ENCODE measurements at regions not wholly inside any gene's neighbourhood (a gene's known extent, or its start where the extent isn't known, plus 50 kb on each side); places are given as distances from the start of the nearest gene placed in this dataset.

DNA sequence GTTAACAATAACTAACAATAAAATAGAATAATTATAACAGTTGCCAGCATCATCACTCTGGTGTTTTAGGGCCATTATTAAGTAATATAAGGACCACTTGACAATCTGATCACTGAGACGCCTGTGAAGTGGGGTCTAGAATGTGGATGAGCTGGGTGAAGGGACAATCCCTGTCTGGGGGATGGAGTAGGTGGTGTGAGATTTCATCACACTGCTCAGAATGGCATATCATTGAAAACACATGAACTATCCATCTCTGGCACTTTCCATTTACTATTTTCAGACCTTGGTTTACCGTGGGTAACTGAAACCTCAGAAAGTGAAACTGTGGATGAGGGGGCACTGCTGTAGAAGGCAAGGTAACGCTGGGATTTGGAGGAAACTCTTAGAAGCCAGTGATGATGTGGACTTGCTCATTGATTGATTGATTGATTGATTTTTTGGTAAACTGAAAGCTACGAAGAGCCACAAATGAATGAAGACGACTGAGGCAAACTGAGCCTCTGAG is 204.4 kb upstream of the TWIST2 start:
- TF ChIP-seq SUZ12 (IDR thresholded peaks at IDR 0.05; ENCODE audit: extremely low read depth, insufficient read depth, insufficient read length) (no peak), ZNF274 (IDR thresholded peaks at IDR 0.05; ENCODE audit: low read depth, low read length) (no peak), YY1 (IDR thresholded peaks at IDR 0.05; ENCODE audit: insufficient read depth, insufficient read length) (no peak)
- Histone ChIP-seq H3K9me3 (ENCODE audit: insufficient read depth, low read length) (no peaks in the 10 kb centered on the region), H3K9ac (ENCODE audit: insufficient read length, low read depth) (no peak overlapping the region), H3K27me3 (ENCODE audit: insufficient read depth, insufficient read length) (peaks cover 3% of the 10 kb centered on the region), H3K4me1 (ENCODE audit: insufficient read depth, insufficient read length) (no peaks in the 10 kb centered on the region), H3K36me3 (ENCODE audit: insufficient read depth, insufficient read length, low read length) (no peaks in the 10 kb centered on the region), H3K4me3 (ENCODE audit: insufficient read length, low read depth) (no peak overlapping the region)
- no peak for DNase-seq (ENCODE audit: low read depth, low spot score)

DNA sequence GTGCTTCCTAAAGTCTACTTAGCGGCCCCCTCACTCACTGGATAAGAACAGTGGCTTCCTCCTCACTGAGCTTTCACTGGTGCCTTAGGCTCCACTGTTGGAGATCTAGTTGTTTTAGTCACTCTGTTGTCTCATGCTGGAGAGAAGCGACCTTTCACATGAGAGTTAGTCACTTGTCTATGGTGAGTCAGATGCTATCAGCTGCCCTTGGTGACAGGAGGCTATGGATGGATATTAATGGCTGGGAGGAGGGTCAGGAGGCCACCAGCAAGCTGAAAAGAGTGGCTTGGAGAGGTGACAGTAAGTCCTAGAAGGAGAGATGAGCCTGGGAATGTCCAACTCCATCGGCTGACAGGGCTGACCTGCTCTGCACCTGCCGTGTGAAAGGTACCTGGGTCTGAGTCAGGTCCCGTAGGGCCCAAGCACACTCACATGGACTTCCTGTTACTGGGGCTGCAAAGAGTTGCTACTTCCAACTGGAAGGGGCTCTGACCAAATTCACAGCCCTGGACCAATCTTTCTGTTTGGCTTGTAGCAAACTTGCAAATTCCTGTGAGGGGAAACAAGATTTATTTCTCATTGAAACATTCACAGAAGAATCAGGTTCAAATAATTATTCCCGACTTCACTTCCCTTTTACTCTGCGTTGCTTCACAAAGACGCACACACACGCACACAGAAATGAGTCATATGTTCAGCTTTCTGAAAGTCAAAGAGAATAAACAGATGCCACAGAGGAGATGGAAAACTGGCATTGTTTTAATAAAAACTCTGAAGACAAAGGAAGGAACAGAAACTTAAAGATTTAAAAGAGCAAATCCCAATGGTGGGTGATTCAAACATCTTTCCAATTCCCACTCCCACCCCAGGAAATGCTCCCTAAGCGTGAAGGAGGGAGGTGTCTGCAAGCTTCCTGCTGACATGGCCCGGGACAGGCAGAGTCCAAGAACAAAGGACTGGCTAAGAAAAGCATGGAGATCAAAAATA is 203.5 kb upstream of the TWIST2 start:
- Histone ChIP-seq H3K9ac (ENCODE audit: insufficient read length, low read depth) (no peak overlapping the region), H3K4me1 (ENCODE audit: insufficient read depth, insufficient read length) (no peaks in the 10 kb centered on the region), H3K4me3 (ENCODE audit: insufficient read length, low read depth) (no peak overlapping the region), H3K9me3 (ENCODE audit: insufficient read depth, low read length) (no peaks in the 10 kb centered on the region), H3K36me3 (ENCODE audit: insufficient read depth, insufficient read length, low read length) (no peaks in the 10 kb centered on the region), H3K27me3 (ENCODE audit: insufficient read depth, insufficient read length) (peaks cover 3% of the 10 kb centered on the region)
- TF ChIP-seq ZNF274 (IDR thresholded peaks at IDR 0.05; ENCODE audit: low read depth, low read length) (no peak), YY1 (IDR thresholded peaks at IDR 0.05; ENCODE audit: insufficient read depth, insufficient read length) (no peak), SUZ12 (IDR thresholded peaks at IDR 0.05; ENCODE audit: extremely low read depth, insufficient read depth, insufficient read length) (no peak)
- no peak for DNase-seq (ENCODE audit: low read depth, low spot score)

GRCh38 chr2:238645095-238645494 is 202.8 kb upstream of the TWIST2 start:
- H3K4me3 ChIP-seq (ENCODE audit: insufficient read length, low read depth): no peak overlapping the region
- H3K4me1 ChIP-seq (ENCODE audit: insufficient read depth, insufficient read length): no peaks in the 10 kb centered on the region
- H3K9ac ChIP-seq (ENCODE audit: insufficient read length, low read depth): no peak overlapping the region
- H3K9me3 ChIP-seq (ENCODE audit: insufficient read depth, low read length): no peaks in the 10 kb centered on the region
- peaks cover 3% of the 10 kb centered on the region for H3K27me3 ChIP-seq (ENCODE audit: insufficient read depth, insufficient read length)
- no peak for TF ChIP-seq SUZ12 (IDR thresholded peaks at IDR 0.05; ENCODE audit: extremely low read depth, insufficient read depth, insufficient read length)
- TF ChIP-seq ZNF274 (IDR thresholded peaks at IDR 0.05; ENCODE audit: low read depth, low read length): no peak
- no peak for TF ChIP-seq YY1 (IDR thresholded peaks at IDR 0.05; ENCODE audit: insufficient read depth, insufficient read length)
- no peak for DNase-seq (ENCODE audit: low read depth, low spot score)
- H3K36me3 ChIP-seq (ENCODE audit: insufficient read depth, insufficient read length, low read length): no peaks in the 10 kb centered on the region

DNA sequence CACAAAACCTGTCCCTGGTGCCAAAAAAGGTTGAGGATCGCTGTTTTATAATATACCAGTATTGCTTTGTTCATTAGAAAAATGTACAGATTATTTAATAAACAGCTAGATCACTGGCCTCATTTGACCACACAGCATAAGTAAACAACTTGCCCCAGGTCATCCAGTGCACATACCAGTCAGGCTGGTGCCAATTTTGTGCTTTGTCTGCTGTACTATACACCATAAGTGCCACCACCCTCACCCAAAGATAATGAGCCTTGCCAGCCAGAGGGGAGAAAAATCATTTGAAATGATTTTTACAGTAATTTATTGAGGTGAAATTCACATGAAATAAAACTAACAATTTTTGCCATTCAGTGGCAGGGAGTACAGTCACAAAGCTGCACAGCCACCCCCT is 202.2 kb upstream of the TWIST2 start:
- no peaks in the 10 kb centered on the region for H3K9me3 ChIP-seq (ENCODE audit: insufficient read depth, low read length)
- H3K4me1 ChIP-seq (ENCODE audit: insufficient read depth, insufficient read length): no peaks in the 10 kb centered on the region
- peaks cover 3% of the 10 kb centered on the region for H3K27me3 ChIP-seq (ENCODE audit: insufficient read depth, insufficient read length)
- H3K4me3 ChIP-seq (ENCODE audit: insufficient read length, low read depth): no peak overlapping the region
- TF ChIP-seq SUZ12 (IDR thresholded peaks at IDR 0.05; ENCODE audit: extremely low read depth, insufficient read depth, insufficient read length): no peak
- TF ChIP-seq ZNF274 (IDR thresholded peaks at IDR 0.05; ENCODE audit: low read depth, low read length): no peak
- TF ChIP-seq YY1 (IDR thresholded peaks at IDR 0.05; ENCODE audit: insufficient read depth, insufficient read length): no peak
- DNase-seq (ENCODE audit: low read depth, low spot score): no peak
- no peak overlapping the region for H3K9ac ChIP-seq (ENCODE audit: insufficient read length, low read depth)
- H3K36me3 ChIP-seq (ENCODE audit: insufficient read depth, insufficient read length, low read length): no peaks in the 10 kb centered on the region

DNA sequence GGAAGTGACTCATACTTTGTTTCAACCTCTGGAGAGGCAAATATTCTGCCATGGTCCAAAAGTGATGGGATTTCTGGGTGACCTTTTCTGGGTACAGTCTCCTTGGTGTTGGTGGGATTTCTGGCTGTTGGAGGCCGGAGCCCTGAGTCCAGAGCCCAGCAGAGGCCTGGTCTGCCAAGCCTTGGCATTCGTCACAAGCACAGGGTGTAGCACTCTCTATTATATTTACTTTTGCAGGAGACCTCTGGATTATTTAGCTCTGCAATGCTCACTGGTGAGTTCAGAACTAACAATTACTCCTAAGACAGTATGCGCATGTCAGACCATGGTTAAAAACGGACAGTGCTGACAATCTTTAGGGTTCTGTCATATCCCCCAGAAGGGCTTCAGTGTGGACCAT is 201.6 kb upstream of the TWIST2 start:
- no peak for DNase-seq (ENCODE audit: low read depth, low spot score)
- peaks cover 3% of the 10 kb centered on the region for H3K27me3 ChIP-seq (ENCODE audit: insufficient read depth, insufficient read length)
- TF ChIP-seq ZNF274 (IDR thresholded peaks at IDR 0.05; ENCODE audit: low read depth, low read length): no peak
- H3K9me3 ChIP-seq (ENCODE audit: insufficient read depth, low read length): no peaks in the 10 kb centered on the region
- no peaks in the 10 kb centered on the region for H3K36me3 ChIP-seq (ENCODE audit: insufficient read depth, insufficient read length, low read length)
- H3K4me3 ChIP-seq (ENCODE audit: insufficient read length, low read depth): no peak overlapping the region
- no peaks in the 10 kb centered on the region for H3K4me1 ChIP-seq (ENCODE audit: insufficient read depth, insufficient read length)
- no peak overlapping the region for H3K9ac ChIP-seq (ENCODE audit: insufficient read length, low read depth)

- TF ChIP-seq ZNF274 (IDR thresholded peaks at IDR 0.05; ENCODE audit: low read depth, low read length) (no peak), SUZ12 (IDR thresholded peaks at IDR 0.05; ENCODE audit: extremely low read depth, insufficient read depth, insufficient read length) (no peak), YY1 (IDR thresholded peaks at IDR 0.05; ENCODE audit: insufficient read depth, insufficient read length) (no peak)
- Histone ChIP-seq H3K4me1 (ENCODE audit: insufficient read depth, insufficient read length) (no peaks in the 10 kb centered on the region), H3K36me3 (ENCODE audit: insufficient read depth, insufficient read length, low read length) (no peaks in the 10 kb centered on the region), H3K9ac (ENCODE audit: insufficient read length, low read depth) (no peak overlapping the region), H3K27me3 (ENCODE audit: insufficient read depth, insufficient read length) (peaks cover 3% of the 10 kb centered on the region), H3K4me3 (ENCODE audit: insufficient read length, low read depth) (no peak overlapping the region), H3K9me3 (ENCODE audit: insufficient read depth, low read length) (no peaks in the 10 kb centered on the region)
- DNase-seq (ENCODE audit: low read depth, low spot score): no peak
Measured at GRCh38 chr2:238646803-238647202, 201.1 kb upstream of the TWIST2 start.

DNA sequence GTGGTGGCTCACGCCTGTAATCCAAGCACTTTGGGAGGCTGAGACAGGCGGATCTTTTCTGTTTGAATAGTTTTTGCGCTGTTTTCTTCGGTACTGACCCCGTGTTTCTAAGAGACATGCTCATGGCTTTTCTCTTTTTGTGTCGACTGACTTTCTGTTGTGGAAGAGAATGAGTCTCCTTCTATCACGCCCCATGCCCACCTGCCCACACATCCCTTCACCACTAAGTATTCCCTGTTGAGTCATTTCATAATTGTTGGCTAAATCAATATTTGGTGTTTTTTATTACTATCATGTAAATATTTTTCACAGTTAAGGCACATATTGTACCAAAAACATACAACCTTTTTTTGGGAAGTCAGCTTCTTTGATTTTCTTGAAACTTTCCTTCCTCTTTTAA is 198.8 kb upstream of the TWIST2 start:
- H3K9ac ChIP-seq (ENCODE audit: insufficient read length, low read depth): no peak overlapping the region
- H3K4me1 ChIP-seq (ENCODE audit: insufficient read depth, insufficient read length): peaks cover 7% of the 10 kb centered on the region
- peaks cover 3% of the 10 kb centered on the region for H3K27me3 ChIP-seq (ENCODE audit: insufficient read depth, insufficient read length)
- DNase-seq (ENCODE audit: low read depth, low spot score): no peak
- H3K4me3 ChIP-seq (ENCODE audit: insufficient read length, low read depth): no peak overlapping the region
- TF ChIP-seq YY1 (IDR thresholded peaks at IDR 0.05; ENCODE audit: insufficient read depth, insufficient read length) (no peak), SUZ12 (IDR thresholded peaks at IDR 0.05; ENCODE audit: extremely low read depth, insufficient read depth, insufficient read length) (no peak), ZNF274 (IDR thresholded peaks at IDR 0.05; ENCODE audit: low read depth, low read length) (no peak)
- H3K9me3 ChIP-seq (ENCODE audit: insufficient read depth, low read length): no peaks in the 10 kb centered on the region
- H3K36me3 ChIP-seq (ENCODE audit: insufficient read depth, insufficient read length, low read length): no peaks in the 10 kb centered on the region

All from NT2/D1 (cell line).